Mucosa of rectum (tissue), 2 donors: ENCODE measurements at regions not wholly inside any gene's neighbourhood (a gene's known extent, or its start where the extent isn't known, plus 50 kb on each side); places are given as distances from the start of the nearest gene placed in this dataset.

Source experiments
- H3K27ac ChIP-seq, 2 donors: one replicate each; pipeline ENCODE4 v1.7.0; 2013; ENCODE audit warnings: inconsistent platforms in 2 of 2, low read depth in 2 of 2, low read length in 2 of 2
- H3K27me3 ChIP-seq, 2 donors: one replicate each; pipeline ENCODE4 v1.7.0; 2013; ENCODE audit warnings: low read length in 2 of 2; ENCODE audit not compliant: control insufficient read depth in 2 of 2, insufficient read depth in 2 of 2
- H3K36me3 ChIP-seq, 2 donors: one replicate each; pipeline ENCODE4 v1.7.0; 2013; ENCODE audit warnings: low read length in 2 of 2; ENCODE audit not compliant: control insufficient read depth in 2 of 2, insufficient read depth in 2 of 2
- H3K4me1 ChIP-seq, 2 donors: one replicate each; pipeline ENCODE4 v1.7.0; 2013; ENCODE audit warnings: low read length in 2 of 2, mild to moderate bottlenecking in 1 of 2; ENCODE audit not compliant: control insufficient read depth in 2 of 2, insufficient read depth in 2 of 2
- H3K4me3 ChIP-seq, 2 donors: one replicate each; pipeline ENCODE4 v1.7.0; 2013; ENCODE audit warnings: low read length in 2 of 2
- H3K9ac ChIP-seq, 2 donors: one replicate each; pipeline ENCODE4 v1.7.0; 2013; ENCODE audit warnings: low read length in 2 of 2, low read depth in 1 of 2, mild to moderate bottlenecking in 1 of 2
- H3K9me3 ChIP-seq, 2 donors: one replicate each; pipeline ENCODE4 v1.7.0; 2013; ENCODE audit warnings: low read length in 2 of 2; ENCODE audit not compliant: control insufficient read depth in 2 of 2
- donor health status: healthy.
- donor health status: Normal muscosa, but diverticular disease.

DNA sequence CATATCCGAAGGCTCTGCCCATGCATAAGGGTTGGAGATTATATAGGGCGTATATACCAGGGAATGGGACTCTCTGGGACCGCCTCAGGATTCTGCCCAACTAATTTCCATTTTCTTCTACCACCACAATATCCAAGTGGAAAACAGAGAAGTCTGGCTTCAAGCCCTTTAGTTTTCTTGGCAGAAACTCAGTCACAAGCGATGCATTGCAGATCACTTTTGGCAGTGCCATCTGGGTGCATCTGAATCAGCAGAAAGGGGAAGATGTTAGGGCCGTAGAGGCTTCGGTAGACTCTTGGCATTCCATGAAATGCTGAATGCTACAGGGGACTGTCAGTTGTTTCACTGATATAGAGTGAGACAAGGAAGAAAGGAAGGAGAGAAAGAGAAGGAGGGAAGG lies 94.1 kb upstream of the FAM9B start:
- no peak overlapping the region for H3K27ac ChIP-seq
- H3K27me3 ChIP-seq, result no peaks in the 10 kb centered on the region
- H3K36me3 ChIP-seq, result no peaks in the 10 kb centered on the region
- no peak overlapping the region for H3K9ac ChIP-seq
- H3K9me3 ChIP-seq, result no peaks in the 10 kb centered on the region
- no peaks in the 10 kb centered on the region for H3K4me1 ChIP-seq
- H3K4me3 ChIP-seq, result no peak overlapping the region

DNA sequence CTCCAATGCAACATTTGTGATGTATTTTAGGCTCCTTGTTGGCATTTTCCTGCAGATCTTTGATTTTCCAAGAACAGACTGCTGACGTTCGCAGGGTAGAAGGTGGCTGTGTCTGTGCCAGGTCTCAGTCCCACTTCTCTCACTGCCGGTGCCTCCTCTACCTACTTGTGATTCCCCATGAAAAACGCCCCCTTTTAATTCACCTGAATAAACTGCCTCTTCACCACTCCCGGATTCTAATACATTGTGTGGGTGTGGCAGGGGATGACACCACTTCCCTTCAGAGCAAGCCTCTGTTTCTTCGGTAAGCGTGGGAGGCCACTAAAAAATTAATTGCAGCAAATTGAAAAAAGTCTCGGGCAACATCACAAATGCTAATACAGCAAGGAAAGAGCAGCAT lies 96.1 kb upstream of the FAM9B start:
- H3K9me3 ChIP-seq, result no peaks in the 10 kb centered on the region
- H3K4me3 ChIP-seq, result no peak overlapping the region
- no peak overlapping the region for H3K9ac ChIP-seq
- no peaks in the 10 kb centered on the region for H3K4me1 ChIP-seq
- H3K36me3 ChIP-seq, result no peaks in the 10 kb centered on the region
- H3K27me3 ChIP-seq, result no peaks in the 10 kb centered on the region
- H3K27ac ChIP-seq, result no peak overlapping the region

DNA sequence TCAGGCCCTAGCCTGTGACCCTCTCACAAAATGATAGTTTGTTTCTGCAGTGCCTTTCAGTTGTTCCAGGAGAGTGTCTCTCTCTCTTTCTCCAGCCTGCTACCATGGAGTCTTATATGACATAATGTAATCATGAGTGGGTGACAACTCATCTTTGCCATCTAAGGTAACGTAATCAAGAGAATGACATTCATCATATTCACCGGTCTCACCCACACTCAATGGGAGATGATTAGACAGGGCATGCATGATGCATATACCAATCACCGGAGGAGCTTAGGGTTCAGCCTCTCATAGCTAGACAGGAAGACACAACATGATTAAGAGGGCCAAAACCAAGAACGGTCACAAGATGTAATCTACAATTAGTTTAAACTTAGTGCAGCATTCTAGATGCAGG lies 97.1 kb upstream of the FAM9B start:
- H3K9ac ChIP-seq, result no peak overlapping the region
- H3K27ac ChIP-seq, result no peak overlapping the region
- no peaks in the 10 kb centered on the region for H3K9me3 ChIP-seq
- no peak overlapping the region for H3K4me3 ChIP-seq
- no peaks in the 10 kb centered on the region for H3K36me3 ChIP-seq
- no peaks in the 10 kb centered on the region for H3K27me3 ChIP-seq
- no peaks in the 10 kb centered on the region for H3K4me1 ChIP-seq

DNA sequence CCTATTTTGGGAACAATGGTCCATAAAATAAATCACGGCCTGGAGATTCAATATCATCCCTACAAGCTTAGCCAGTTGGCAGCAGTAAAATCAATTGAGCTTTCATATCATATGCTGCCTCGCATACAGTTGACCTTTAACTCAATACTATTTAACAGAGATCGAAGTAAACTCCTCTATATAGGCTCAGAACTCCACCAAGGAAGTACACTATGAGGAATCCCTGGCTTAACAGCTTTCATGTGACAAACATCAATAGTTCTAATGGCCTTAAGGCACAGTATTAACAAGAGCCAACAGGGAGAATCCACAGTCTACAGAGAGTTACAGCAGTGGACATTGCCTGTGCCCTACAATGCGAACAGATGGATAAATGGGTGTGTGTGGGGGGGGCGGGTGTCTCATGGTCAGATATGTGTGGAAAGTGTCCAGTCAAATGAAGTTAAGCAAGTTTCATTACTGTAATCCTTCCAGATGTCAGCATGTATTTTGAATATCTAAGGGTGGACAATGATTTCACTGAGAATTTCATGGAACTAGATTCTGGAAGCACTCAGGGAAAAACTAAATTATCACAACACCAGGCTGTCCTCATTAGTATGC lies 98.2 kb upstream of the FAM9B start:
- no peaks in the 10 kb centered on the region for H3K9me3 ChIP-seq
- H3K27me3 ChIP-seq, result no peaks in the 10 kb centered on the region
- H3K4me1 ChIP-seq, result no peaks in the 10 kb centered on the region
- no peak overlapping the region for H3K4me3 ChIP-seq
- H3K27ac ChIP-seq, result no peak overlapping the region
- H3K36me3 ChIP-seq, result no peaks in the 10 kb centered on the region
- no peak overlapping the region for H3K9ac ChIP-seq

DNA sequence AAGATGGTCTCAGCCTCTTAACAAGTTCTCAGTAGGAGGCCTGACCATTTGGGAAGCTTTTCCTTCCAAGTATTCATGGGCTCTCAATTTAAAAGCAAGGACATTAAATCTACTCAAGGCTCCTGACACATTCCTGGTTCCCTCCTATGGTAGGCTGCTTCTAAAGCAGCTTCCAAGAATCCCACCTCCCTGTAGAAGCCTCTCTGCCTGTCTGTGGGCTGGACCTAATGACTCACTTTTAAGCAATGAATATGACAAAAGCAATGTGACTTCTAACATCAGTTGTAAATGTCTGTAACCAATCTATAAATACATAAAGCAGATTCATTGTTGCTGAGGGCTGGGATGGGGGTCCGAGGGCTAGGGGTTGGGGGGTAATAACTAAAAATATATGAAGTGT lies 99.5 kb upstream of the FAM9B start:
- Histone ChIP-seq H3K9ac (no peak overlapping the region), H3K27ac (no peak overlapping the region), H3K9me3 (no peaks in the 10 kb centered on the region), H3K27me3 (no peaks in the 10 kb centered on the region), H3K4me1 (no peaks in the 10 kb centered on the region), H3K4me3 (no peak overlapping the region), H3K36me3 (no peaks in the 10 kb centered on the region)

DNA sequence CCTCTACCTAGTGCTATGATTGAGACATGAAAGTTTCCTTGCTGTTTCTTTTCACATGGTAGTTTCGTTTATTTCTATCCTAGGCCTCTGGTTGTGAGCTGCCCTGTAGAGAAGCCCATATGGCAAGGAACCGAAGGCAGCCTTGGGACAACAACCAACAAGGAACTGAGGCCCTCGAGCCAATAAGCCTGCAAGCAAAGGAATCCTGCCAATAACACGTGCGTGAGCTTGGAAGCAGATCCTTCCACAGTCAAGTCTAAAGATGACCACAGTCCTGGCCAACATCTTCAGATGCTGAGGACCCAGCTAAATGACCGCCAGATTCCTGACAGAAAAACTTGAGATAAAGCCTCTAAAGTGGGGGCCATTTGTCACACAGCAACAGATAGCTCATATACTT lies 100.4 kb upstream of the FAM9B start:
- Histone ChIP-seq H3K27me3 (no peaks in the 10 kb centered on the region), H3K9ac (no peak overlapping the region), H3K27ac (no peak overlapping the region), H3K9me3 (no peaks in the 10 kb centered on the region), H3K4me3 (no peak overlapping the region), H3K36me3 (no peaks in the 10 kb centered on the region), H3K4me1 (no peaks in the 10 kb centered on the region)

DNA sequence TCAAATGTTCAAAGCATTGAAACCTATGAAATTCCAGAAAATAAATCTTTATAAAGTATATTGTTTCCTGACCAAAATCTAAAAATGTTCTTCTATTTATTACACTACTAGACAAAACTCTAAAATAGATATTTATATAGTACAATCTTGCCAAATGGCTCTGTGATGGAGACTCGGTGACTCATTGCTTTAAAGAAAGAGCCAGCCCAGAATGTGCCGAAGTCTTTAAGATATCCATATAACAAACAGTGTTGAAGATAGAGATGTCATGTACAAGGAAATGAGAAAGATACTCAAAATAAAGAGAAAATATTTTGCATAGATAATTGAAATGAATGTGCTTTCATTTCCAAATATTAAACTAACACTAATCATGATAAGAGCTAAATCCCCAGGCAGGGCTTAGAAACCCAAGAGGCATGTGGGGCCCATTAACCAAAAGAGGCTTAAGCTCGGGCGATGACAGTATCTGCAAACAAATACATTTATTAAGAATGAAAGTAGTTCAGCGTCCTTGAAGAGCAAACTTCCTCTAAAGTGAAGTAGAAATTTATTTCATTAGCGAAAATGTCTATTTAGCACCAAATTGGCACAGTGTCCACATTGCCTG lies 102.1 kb upstream of the FAM9B start:
- H3K4me1 ChIP-seq, result no peaks in the 10 kb centered on the region
- no peak overlapping the region for H3K9ac ChIP-seq
- H3K9me3 ChIP-seq, result no peaks in the 10 kb centered on the region
- no peaks in the 10 kb centered on the region for H3K36me3 ChIP-seq
- no peak overlapping the region for H3K27ac ChIP-seq
- H3K27me3 ChIP-seq, result no peaks in the 10 kb centered on the region
- no peak overlapping the region for H3K4me3 ChIP-seq

DNA sequence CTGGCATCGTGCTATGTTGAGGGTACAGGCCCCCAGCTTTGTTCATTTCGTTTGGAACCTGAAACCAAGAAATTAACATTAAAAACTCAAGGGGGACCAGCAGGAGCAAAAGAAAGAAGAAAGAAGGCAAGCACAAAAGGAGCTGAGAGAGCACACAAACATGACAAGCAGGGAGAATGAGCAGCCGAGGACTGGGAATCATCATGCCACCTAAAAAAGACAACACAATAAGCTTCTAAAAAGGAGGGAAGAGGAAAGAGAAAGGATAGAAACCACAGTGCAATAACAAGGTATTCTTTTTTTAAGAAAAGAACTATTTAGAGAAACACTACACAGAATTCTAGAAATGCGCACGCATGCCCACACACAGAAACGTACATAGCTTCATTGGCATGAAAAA lies 103.2 kb upstream of the FAM9B start:
- Histone ChIP-seq H3K4me1 (no peaks in the 10 kb centered on the region), H3K4me3 (no peak overlapping the region), H3K9ac (no peak overlapping the region), H3K9me3 (no peaks in the 10 kb centered on the region), H3K36me3 (no peaks in the 10 kb centered on the region), H3K27ac (no peak overlapping the region), H3K27me3 (no peaks in the 10 kb centered on the region)

DNA sequence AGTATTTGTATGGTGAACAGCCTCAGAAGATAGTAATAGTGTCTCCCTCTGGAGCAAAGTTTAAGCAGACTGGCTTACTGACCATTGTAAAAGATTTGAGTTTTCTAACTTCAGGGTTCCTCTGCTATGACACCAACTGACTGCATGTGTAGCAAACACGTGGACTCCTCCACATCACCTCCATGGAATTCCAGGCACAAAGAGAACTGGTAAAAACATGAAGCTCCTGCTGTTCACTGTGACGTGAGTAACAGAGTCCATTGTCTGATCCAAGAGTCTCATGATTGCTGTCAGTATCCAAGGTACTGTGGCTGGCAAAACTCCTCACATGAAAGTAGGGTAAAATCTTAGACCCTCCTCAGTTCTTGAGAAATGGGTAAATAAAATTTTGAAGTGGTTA lies 107.6 kb upstream of the FAM9B start:
- H3K4me1 ChIP-seq, result no peaks in the 10 kb centered on the region
- no peaks in the 10 kb centered on the region for H3K36me3 ChIP-seq
- H3K9me3 ChIP-seq, result no peaks in the 10 kb centered on the region
- no peak overlapping the region for H3K27ac ChIP-seq
- H3K27me3 ChIP-seq, result no peaks in the 10 kb centered on the region
- H3K4me3 ChIP-seq, result no peak overlapping the region
- no peak overlapping the region for H3K9ac ChIP-seq

DNA sequence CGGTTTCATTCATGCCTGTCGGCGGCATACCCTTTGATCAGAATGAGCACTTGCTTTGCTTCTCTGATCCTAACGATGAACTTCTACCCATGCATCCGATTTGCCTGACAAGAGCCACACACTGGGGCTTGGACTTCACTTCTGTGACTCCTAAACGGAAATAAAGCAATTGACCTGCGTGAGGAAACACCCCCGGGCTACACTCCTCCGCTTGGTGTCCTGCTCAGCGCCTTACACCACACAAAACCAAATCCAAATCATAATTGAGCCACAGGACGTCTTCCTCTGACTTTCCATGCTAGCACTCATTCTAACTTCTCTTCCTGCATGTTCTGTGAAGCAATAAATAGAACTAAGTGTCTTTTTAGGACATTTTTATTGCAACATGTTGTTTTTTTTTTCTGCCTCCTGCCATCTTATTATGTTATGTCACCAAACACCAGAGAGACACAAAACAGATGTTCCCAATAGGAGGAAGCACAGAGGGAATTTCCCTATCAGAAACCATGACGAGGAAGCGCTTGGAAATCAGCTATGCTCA lies 110.8 kb upstream of the FAM9B start:
- H3K27ac ChIP-seq, result no peak overlapping the region
- H3K9ac ChIP-seq, result no peak overlapping the region
- peaks cover 0 to 2% of the 10 kb centered on the region in 2 donors for H3K27me3 ChIP-seq
- no peaks in the 10 kb centered on the region for H3K4me1 ChIP-seq
- H3K9me3 ChIP-seq, result no peaks in the 10 kb centered on the region
- H3K36me3 ChIP-seq, result no peaks in the 10 kb centered on the region
- no peak overlapping the region for H3K4me3 ChIP-seq
